Hypothalamus (tissue), 51 donors: ENCODE measurements at regions not wholly inside any gene's neighbourhood (a gene's known extent, or its start where the extent isn't known, plus 50 kb on each side); places are given as distances from the start of the nearest gene placed in this dataset.
A peak's percentile ranks its signal among the peaks of the same experiment; 100 is the strongest.

Experiments
- DNase-seq, 51 donors: peaks; one replicate each; lab custom pipeline; 2025; lab: John Stamatoyannopoulos, UW

DNA sequence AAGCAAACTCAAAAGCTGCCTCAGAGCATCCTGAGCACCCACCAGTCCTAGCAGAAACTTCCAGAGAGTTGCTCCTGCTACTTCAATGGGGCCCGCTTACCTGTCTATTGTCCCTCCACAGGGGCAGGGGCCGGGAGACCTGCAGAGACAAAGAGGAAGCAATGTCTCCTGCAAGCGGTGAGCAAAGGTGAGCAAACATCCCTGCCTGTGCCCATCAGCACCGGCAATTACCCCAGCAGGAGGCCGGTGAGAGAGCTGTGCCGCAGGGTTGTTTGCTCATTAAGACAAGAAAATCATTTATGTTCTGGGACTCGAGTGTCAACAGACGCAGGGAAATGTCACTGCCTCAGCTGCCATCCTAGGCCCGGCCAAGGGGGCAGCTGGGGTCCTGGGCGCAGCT lies 53.8 kb upstream of the TARDBP start:
- DNase-seq = no peak

GRCh38 chr1:10960411-10961299 lies 51.8 kb upstream of the TARDBP start:
- peak in 50 of 51 donors; percentile 11 to 88 (median 66) for DNase-seq

GRCh38 chr1:10961300-10961833 lies 51.1 kb upstream of the TARDBP start:
- no peak for DNase-seq

GRCh38 chr1:10962483-10962882 lies 50.0 kb upstream of the TARDBP start:
- DNase-seq = no peak
